CD4-positive, alpha-beta memory T cell (primary cell): ENCODE measurements at regions not wholly inside any gene's neighbourhood (a gene's known extent, or its start where the extent isn't known, plus 50 kb on each side); places are given as distances from the start of the nearest gene placed in this dataset.

Experiments used
- CTCF ChIA-PET: fragments of 350-600 bp; sonication (Branson Sonifier 250); formaldehyde crosslinking; loops from one replicate; lab custom pipeline; 2021; ENCODE audit warnings: inconsistent platforms; ENCODE audit not compliant: partially characterized antibody; lab: Charles Lee
- POLR2A ChIA-PET: fragments of 350-600 bp; sonication (Branson Sonifier 250); formaldehyde crosslinking; loops from one replicate; lab custom pipeline; 2021; ENCODE audit not compliant: partially characterized antibody; lab: Charles Lee
- DNase-seq, 5 donors: peaks; one replicate each; pipeline versions ENCODE4 v3.0.0 to v3.0.0-alpha.2; 2020 to 2022; ENCODE audit warnings: mixed read lengths in 1 of 5
- H3K27ac ChIP-seq: one replicate; pipeline ENCODE4 v1.7.0; 2013; ENCODE audit warnings: low read depth, low read length
- H3K27me3 ChIP-seq: 2 replicates; pipeline ENCODE4 v1.7.0; 2013; ENCODE audit warnings: mild to moderate bottlenecking, low read length, moderate library complexity; ENCODE audit not compliant: insufficient read depth
- H3K36me3 ChIP-seq: 2 replicates; pipeline ENCODE4 v1.7.0; 2013; ENCODE audit warnings: mild to moderate bottlenecking, low read length, moderate library complexity; ENCODE audit not compliant: insufficient read depth
- H3K4me1 ChIP-seq: 2 replicates; pipeline ENCODE4 v1.7.0; 2013; ENCODE audit warnings: mild to moderate bottlenecking, low read length, moderate library complexity; ENCODE audit not compliant: insufficient read depth
- H3K4me3 ChIP-seq, 2 donors: one replicate each; pipeline ENCODE4 v1.7.0; 2013; ENCODE audit warnings: low read length in 2 of 2, mild to moderate bottlenecking in 1 of 2
- H3K9me3 ChIP-seq, 2 donors: one replicate each; pipeline ENCODE4 v1.7.0; 2013; ENCODE audit warnings: low read length in 2 of 2, control low read depth in 1 of 2; ENCODE audit not compliant: control insufficient read depth in 1 of 2
- H3K27ac Mint-ChIP-seq, 7 donors: one replicate each; pipeline ENCODE4 v1.8.0; 2020 to 2021; ENCODE audit warnings: mixed read lengths in 7 of 7, mild to moderate bottlenecking in 6 of 7, inconsistent platforms in 3 of 7, moderate library complexity in 3 of 7
- H3K27me3 Mint-ChIP-seq, 2 donors: one replicate each; pipeline ENCODE4 v1.8.0; 2020 to 2021; ENCODE audit warnings: mixed read lengths in 2 of 2
- H3K36me3 Mint-ChIP-seq, 2 donors: one replicate each; pipeline ENCODE4 v1.8.0; 2020 to 2021; ENCODE audit warnings: mixed read lengths in 2 of 2, inconsistent platforms in 1 of 2, mild to moderate bottlenecking in 1 of 2
- H3K4me1 Mint-ChIP-seq, 4 donors: one replicate each; pipeline ENCODE4 v1.8.0; 2020 to 2021; ENCODE audit warnings: mixed read lengths in 4 of 4, mild to moderate bottlenecking in 1 of 4
- H3K4me3 Mint-ChIP-seq, 8 donors: one replicate each; pipeline ENCODE4 v1.8.0; 2020 to 2021; ENCODE audit warnings: mixed read lengths in 8 of 8, mild to moderate bottlenecking in 7 of 8, moderate library complexity in 6 of 8, inconsistent platforms in 3 of 8
- H3K9me3 Mint-ChIP-seq, 8 donors: one replicate each; pipeline ENCODE4 v1.8.0; 2020 to 2021; ENCODE audit warnings: mixed read lengths in 8 of 8, mild to moderate bottlenecking in 5 of 8, inconsistent platforms in 3 of 8, moderate library complexity in 1 of 8
- intact Hi-C: fragments of 100-400 bp; cut with micrococcal nuclease; formaldehyde crosslinking; loops from one replicate; pipeline ENCODE4 v1.15.1; 2023

GRCh38 chr4:12421364-12421763 is 992.7 kb upstream of the HS3ST1 start:
- Mint-ChIP-seq H3K27me3 (no peaks in the 10 kb centered on the region), H3K4me3 (no peak overlapping the region), H3K27ac (no peak overlapping the region), H3K9me3 (peaks cover 0 to 12% (median 5%) of the 10 kb centered on the region in 8 donors), H3K36me3 (no peaks in the 10 kb centered on the region), H3K4me1 (no peaks in the 10 kb centered on the region)
- Histone ChIP-seq H3K36me3 (no peaks in the 10 kb centered on the region), H3K27ac (no peak overlapping the region), H3K4me1 (no peaks in the 10 kb centered on the region), H3K9me3 (no peaks in the 10 kb centered on the region), H3K4me3 (no peak overlapping the region), H3K27me3 (no peaks in the 10 kb centered on the region)
- DNase-seq: no peak
- intact Hi-C loops: no loop called here
- POLR2A ChIA-PET: no interaction called here
- CTCF ChIA-PET: no interaction called here

GRCh38 chr4:12416755-12417154 is 988.1 kb upstream of the HS3ST1 start:
- ChIA-PET POLR2A (no interaction called here), CTCF (no interaction called here)
- peaks cover 2 to 14% (median 7%) of the 10 kb centered on the region in 8 donors for H3K9me3 Mint-ChIP-seq
- H3K4me3 ChIP-seq: no peak overlapping the region
- H3K4me3 Mint-ChIP-seq: no peak overlapping the region
- intact Hi-C loops: no loop called here
- H3K36me3 ChIP-seq: no peaks in the 10 kb centered on the region
- no peak overlapping the region for H3K27ac Mint-ChIP-seq
- no peak overlapping the region for H3K27ac ChIP-seq
- H3K4me1 ChIP-seq: no peaks in the 10 kb centered on the region
- no peak for DNase-seq
- no peaks in the 10 kb centered on the region for H3K27me3 ChIP-seq
- H3K27me3 Mint-ChIP-seq: no peaks in the 10 kb centered on the region
- H3K36me3 Mint-ChIP-seq: no peaks in the 10 kb centered on the region
- H3K9me3 ChIP-seq: no peaks in the 10 kb centered on the region
- H3K4me1 Mint-ChIP-seq: no peaks in the 10 kb centered on the region

- H3K27me3 Mint-ChIP-seq: no peaks in the 10 kb centered on the region
- no peaks in the 10 kb centered on the region for H3K36me3 Mint-ChIP-seq
- H3K4me3 Mint-ChIP-seq: no peak overlapping the region
- no peak overlapping the region for H3K27ac Mint-ChIP-seq
- intact Hi-C loops: no loop called here
- no peak for DNase-seq
- peaks cover 2 to 27% (median 6%) of the 10 kb centered on the region in 8 donors for H3K9me3 Mint-ChIP-seq
- Histone ChIP-seq H3K27me3 (no peaks in the 10 kb centered on the region), H3K36me3 (no peaks in the 10 kb centered on the region), H3K4me1 (no peaks in the 10 kb centered on the region), H3K27ac (no peak overlapping the region), H3K9me3 (no peaks in the 10 kb centered on the region), H3K4me3 (no peak overlapping the region)
- ChIA-PET POLR2A (no interaction called here), CTCF (no interaction called here)
- no peaks in the 10 kb centered on the region for H3K4me1 Mint-ChIP-seq
Measured at GRCh38 chr4:12414181-12414812, 985.6 kb upstream of the HS3ST1 start.

DNA sequence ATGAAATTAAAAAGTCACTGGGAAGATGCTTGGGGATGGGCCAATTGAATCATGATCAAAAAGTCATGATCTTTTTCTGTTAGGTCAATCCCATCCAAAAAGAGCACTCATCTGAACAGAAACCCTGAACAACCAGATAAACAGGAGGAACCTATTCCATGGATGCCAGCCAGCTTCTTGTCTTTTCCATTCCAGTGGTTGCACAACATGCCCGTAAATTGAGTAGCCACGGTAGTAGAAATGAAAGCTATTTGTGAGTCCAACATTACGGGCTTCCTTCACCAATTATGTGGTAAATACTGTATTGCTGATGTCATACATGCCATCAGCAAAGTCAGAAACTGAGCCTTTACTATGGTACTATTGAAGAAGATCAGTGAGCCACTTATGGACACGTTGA is 982.4 kb upstream of the HS3ST1 start:
- no peak overlapping the region for H3K4me3 Mint-ChIP-seq
- H3K36me3 Mint-ChIP-seq: no peaks in the 10 kb centered on the region
- Histone ChIP-seq H3K36me3 (no peaks in the 10 kb centered on the region), H3K9me3 (no peaks in the 10 kb centered on the region), H3K27ac (no peak overlapping the region), H3K27me3 (no peaks in the 10 kb centered on the region), H3K4me1 (no peaks in the 10 kb centered on the region), H3K4me3 (no peak overlapping the region)
- no peak overlapping the region for H3K27ac Mint-ChIP-seq
- CTCF ChIA-PET: no interaction called here
- no peaks in the 10 kb centered on the region for H3K27me3 Mint-ChIP-seq
- intact Hi-C loops: no loop called here
- DNase-seq: no peak
- POLR2A ChIA-PET: no interaction called here
- H3K4me1 Mint-ChIP-seq: no peaks in the 10 kb centered on the region
- peaks cover 0 to 27% (median 7%) of the 10 kb centered on the region in 8 donors for H3K9me3 Mint-ChIP-seq

DNA sequence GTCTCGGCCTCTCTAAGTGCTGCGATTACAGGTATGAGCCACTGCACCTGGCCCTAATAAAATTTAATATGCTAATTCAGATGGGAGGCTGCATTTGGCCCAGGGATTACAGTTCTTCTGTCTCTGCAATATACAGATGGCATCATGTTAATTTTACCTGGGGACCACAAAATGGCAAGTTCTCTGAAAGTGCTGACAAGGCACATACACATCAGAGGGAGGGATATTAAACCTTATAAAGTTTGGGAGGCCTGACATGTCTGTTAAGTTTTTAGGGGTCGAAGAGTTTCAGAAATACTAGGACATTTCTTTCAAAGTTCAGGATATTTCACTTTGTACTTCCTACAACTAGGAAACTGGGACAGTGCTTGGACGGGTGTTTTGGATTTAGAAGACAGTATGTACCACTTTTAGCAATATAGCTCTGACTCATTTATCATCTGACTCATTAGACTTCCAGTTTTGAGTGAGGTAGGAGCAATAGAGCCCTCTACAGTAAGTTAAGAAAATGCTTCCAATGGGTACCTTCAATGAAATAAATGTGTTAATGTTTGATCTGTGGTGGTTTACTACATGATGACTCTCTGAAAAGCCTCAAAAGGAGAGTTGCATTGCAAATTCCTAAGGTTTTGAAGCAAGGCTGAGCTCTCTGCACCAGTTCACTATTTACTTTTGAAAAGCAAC is 981.0 kb upstream of the HS3ST1 start:
- CTCF ChIA-PET: no interaction called here
- Histone ChIP-seq H3K36me3 (no peaks in the 10 kb centered on the region), H3K27me3 (no peaks in the 10 kb centered on the region), H3K9me3 (no peaks in the 10 kb centered on the region), H3K4me3 (no peak overlapping the region), H3K27ac (no peak overlapping the region), H3K4me1 (no peaks in the 10 kb centered on the region)
- Mint-ChIP-seq H3K36me3 (no peaks in the 10 kb centered on the region), H3K27me3 (no peaks in the 10 kb centered on the region), H3K4me3 (no peak overlapping the region), H3K9me3 (peaks cover 0 to 22% (median 7%) of the 10 kb centered on the region in 8 donors), H3K4me1 (no peaks in the 10 kb centered on the region), H3K27ac (no peak overlapping the region)
- POLR2A ChIA-PET: no interaction called here
- DNase-seq: no peak
- intact Hi-C loops: no loop called here

DNA sequence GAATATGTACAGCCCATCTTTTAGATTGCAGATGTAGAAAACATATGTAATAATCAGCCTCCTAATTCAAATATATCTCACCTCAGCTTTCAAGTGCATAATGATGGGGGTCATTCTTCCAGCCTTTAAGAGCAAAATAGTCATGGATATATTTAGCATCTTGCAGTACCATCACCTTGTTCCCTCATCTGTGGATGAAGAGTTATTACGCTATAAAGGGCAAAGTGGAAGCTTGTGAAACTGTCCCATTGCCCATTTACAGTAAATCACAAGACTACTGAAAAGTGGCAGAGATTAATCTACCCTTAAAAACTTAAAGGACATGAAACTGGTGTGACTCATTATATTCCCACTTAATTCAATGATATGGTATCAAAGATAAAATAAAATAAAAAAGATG is 979.7 kb upstream of the HS3ST1 start:
- no peaks in the 10 kb centered on the region for H3K27me3 Mint-ChIP-seq
- no peak overlapping the region for H3K27ac ChIP-seq
- H3K27me3 ChIP-seq: no peaks in the 10 kb centered on the region
- H3K4me1 ChIP-seq: no peaks in the 10 kb centered on the region
- H3K27ac Mint-ChIP-seq: no peak overlapping the region
- intact Hi-C loops: no loop called here
- DNase-seq: no peak
- CTCF ChIA-PET: no interaction called here
- H3K36me3 ChIP-seq: no peaks in the 10 kb centered on the region
- no peak overlapping the region for H3K4me3 ChIP-seq
- H3K9me3 ChIP-seq: no peaks in the 10 kb centered on the region
- H3K4me1 Mint-ChIP-seq: no peaks in the 10 kb centered on the region
- no peaks in the 10 kb centered on the region for H3K36me3 Mint-ChIP-seq
- POLR2A ChIA-PET: no interaction called here
- no peak overlapping the region for H3K4me3 Mint-ChIP-seq
- peaks cover 0 to 21% (median 6%) of the 10 kb centered on the region in 8 donors for H3K9me3 Mint-ChIP-seq

GRCh38 chr4:12403175-12403574 is 974.5 kb upstream of the HS3ST1 start:
- no peaks in the 10 kb centered on the region for H3K4me1 ChIP-seq
- ChIA-PET POLR2A (no interaction called here), CTCF (no interaction called here)
- DNase-seq: no peak
- H3K27me3 ChIP-seq: no peaks in the 10 kb centered on the region
- H3K4me3 ChIP-seq: no peak overlapping the region
- Mint-ChIP-seq H3K36me3 (no peaks in the 10 kb centered on the region), H3K27ac (no peak overlapping the region), H3K9me3 (peaks cover 0 to 17% (median 6%) of the 10 kb centered on the region in 8 donors), H3K4me1 (no peaks in the 10 kb centered on the region), H3K4me3 (no peak overlapping the region), H3K27me3 (no peaks in the 10 kb centered on the region)
- intact Hi-C loops: no loop called here
- H3K27ac ChIP-seq: no peak overlapping the region
- no peaks in the 10 kb centered on the region for H3K36me3 ChIP-seq
- no peaks in the 10 kb centered on the region for H3K9me3 ChIP-seq
